ENCODE measurements at regions not wholly inside any gene's neighbourhood (a gene's known extent, or its start where the extent isn't known, plus 50 kb on each side); places are given as distances from the start of the nearest gene placed in this dataset.
A peak's percentile ranks its signal among the peaks of the same experiment; 100 is the strongest.

DNA sequence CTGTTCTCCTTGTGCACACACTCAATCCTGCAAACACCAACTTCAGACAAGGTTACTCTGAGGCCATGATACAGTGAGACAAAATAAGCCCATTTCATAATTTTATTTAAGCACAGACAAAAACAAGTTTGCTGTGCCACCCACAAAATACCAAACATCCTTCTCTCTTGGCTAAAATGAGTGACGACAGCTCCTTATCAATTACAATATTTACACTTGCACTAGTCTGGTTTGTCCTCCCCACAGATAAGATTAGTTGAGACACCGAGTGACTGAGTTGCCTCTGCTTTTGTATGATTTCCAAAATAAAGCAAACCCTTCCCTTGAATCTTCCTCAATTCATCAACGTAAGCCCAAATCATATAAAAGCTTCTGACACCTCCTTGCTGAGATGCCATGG lies 233.5 kb upstream of the ATP10A start:
- no peak overlapping the region for H3K4me3 ChIP-seq (ENCODE audit: low read depth, low read length)
- TF ChIP-seq, protein P1, sequence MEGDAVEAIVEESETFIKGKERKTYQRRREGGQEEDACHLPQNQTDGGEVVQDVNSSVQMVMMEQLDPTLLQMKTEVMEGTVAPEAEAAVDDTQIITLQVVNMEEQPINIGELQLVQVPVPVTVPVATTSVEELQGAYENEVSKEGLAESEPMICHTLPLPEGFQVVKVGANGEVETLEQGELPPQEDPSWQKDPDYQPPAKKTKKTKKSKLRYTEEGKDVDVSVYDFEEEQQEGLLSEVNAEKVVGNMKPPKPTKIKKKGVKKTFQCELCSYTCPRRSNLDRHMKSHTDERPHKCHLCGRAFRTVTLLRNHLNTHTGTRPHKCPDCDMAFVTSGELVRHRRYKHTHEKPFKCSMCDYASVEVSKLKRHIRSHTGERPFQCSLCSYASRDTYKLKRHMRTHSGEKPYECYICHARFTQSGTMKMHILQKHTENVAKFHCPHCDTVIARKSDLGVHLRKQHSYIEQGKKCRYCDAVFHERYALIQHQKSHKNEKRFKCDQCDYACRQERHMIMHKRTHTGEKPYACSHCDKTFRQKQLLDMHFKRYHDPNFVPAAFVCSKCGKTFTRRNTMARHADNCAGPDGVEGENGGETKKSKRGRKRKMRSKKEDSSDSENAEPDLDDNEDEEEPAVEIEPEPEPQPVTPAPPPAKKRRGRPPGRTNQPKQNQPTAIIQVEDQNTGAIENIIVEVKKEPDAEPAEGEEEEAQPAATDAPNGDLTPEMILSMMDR (IDR thresholded peaks at IDR 0.05; ENCODE audit: low read depth, low read length, missing control alignments): no peak
- DNase-seq (ENCODE audit: low read depth): no peak

DNA sequence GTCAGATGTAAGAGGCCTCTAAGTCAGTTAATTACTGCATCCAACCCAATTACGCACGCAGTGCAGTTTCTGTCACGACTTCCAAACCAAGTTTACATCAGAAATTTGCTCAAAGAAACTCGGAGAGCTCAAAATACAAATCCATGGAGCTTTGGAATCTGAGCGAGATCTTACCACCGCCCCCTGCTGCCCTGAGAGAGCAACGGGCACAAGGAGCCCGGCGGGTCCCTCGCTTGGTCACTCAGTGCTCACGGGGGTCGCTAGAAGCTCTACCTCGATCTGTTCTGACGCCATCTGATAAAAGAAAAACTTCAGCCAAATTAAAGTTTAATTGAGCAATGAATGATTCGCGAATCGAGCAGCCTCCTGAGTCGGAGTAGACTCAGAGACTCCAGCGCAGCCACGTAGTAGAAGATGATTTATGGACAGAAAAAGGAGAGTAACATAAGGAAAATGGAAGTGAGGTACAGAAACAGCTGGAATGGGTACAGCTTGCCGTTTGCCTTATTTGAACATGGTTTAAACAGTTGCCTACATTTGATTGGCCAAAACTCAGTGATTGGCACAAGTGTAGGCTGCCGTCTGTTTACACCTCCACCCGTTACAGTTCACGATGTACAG lies 232.7 kb upstream of the ATP10A start:
- H3K4me3 ChIP-seq (ENCODE audit: low read depth, low read length): no peak overlapping the region
- no peak for DNase-seq (ENCODE audit: low read depth)
- TF ChIP-seq, protein P1 (IDR thresholded peaks at IDR 0.05; ENCODE audit: low read depth, low read length, missing control alignments): peak; percentile 4

DNA sequence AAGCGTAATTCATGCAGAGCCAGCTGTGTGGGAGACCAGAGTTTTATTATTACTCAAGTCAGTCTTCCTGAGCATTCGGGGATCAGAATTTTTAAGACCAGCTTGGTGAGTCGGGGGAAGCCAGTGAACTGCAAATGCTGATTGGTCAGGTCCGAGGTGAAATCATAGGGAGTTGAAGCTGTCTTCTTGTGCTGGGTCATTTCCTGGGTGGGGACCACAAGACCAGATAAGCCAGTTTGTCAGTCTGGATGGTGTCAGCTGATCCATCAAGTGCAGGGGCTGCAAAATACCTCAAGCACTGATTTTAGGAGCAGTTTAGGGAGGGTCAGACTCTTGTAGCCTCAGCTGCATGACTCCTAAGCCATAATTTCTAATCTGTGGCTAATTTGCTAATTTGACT lies 228.1 kb upstream of the ATP10A start:
- no peak for DNase-seq (ENCODE audit: low read depth)
- no peak overlapping the region for H3K4me3 ChIP-seq (ENCODE audit: low read depth, low read length)
- TF ChIP-seq, protein P1 (IDR thresholded peaks at IDR 0.05; ENCODE audit: low read depth, low read length, missing control alignments): no peak

DNA sequence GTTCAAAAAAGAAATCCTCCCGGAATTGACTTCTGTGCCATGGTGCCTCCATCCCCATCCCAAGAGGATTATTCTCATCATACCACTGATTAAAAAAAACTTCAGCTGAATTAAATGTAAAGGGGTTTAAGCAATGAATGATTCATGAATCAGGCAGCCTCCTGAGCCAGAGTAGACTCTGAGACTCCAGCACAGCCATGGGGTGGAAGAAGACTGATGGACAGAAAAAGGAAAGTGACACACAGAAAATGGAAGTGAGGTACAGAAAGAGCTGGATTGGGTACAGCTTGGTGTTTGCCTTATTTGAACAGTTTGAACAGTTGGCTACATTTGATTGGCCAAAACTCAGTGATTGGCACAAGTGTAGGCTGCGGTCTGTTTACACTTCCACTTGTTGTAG lies 224.8 kb upstream of the ATP10A start:
- no peak for DNase-seq (ENCODE audit: low read depth)
- no peak overlapping the region for H3K4me3 ChIP-seq (ENCODE audit: low read depth, low read length)
- TF ChIP-seq, protein P1 (IDR thresholded peaks at IDR 0.05; ENCODE audit: low read depth, low read length, missing control alignments): no peak

DNA sequence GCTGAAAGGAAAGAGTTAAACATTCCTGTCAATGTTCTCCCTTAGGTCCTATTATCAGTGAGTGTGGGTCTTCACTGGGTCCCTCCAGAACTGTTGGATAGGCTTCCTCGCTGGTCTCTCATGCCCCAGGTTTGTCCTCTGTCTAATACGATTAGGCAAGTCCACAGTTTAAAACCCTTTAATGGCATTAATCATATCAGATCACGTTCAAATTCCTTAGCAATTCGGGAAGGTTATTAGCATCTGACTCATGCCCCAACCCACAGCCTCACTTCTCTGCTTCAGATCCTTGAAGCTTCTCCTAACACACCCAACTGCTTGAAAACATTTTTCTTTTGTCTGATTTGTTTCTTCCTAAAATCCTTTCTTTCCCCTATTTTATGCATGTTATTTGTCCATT lies 224.3 kb upstream of the ATP10A start:
- TF ChIP-seq, protein P1 (IDR thresholded peaks at IDR 0.05; ENCODE audit: low read depth, low read length, missing control alignments): no peak
- H3K4me3 ChIP-seq (ENCODE audit: low read depth, low read length): no peak overlapping the region
- no peak for DNase-seq (ENCODE audit: low read depth)

DNA sequence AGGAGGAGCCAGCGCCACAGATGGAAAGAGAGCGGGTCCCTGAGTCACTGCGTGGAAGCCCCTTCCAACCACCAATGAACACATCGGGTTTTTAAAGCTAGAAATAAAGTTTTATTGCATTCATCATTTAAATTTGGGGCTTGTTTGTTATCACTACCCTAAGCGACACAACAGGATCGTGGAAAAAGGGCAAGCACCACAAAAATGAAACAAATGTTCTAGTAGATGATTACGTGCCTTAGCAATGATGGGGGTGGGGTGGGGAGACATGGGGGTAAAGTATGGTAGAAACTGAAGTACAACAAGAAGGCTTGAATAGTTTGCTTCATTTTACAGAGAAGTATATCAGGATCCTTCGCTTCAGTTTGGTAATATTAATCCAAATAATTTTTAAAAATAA lies 221.6 kb upstream of the ATP10A start:
- H3K4me3 ChIP-seq (ENCODE audit: low read depth, low read length): no peak overlapping the region
- TF ChIP-seq, protein P1 (IDR thresholded peaks at IDR 0.05; ENCODE audit: low read depth, low read length, missing control alignments): no peak
- no peak for DNase-seq (ENCODE audit: low read depth)

DNA sequence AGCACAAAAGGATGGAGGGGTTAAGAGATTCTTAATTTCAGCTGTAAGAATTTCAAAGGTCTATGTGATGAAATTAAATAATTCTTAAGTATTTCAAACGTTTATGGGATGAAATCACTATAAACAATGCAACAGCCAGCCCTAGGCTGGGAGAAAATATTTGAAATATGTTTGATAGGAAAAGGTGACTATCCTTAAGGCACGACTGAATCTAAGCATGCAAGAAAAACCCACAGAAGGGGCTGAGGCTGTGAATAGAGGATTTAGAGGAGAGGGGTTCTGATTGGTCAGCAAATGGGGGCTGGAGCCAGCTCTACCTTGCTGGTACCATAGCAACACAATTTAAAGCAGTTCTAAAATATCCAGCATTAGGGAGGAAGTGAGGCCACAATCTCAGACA lies 220.8 kb upstream of the ATP10A start:
- TF ChIP-seq, protein P1 (IDR thresholded peaks at IDR 0.05; ENCODE audit: low read depth, low read length, missing control alignments): no peak
- DNase-seq (ENCODE audit: low read depth): no peak
- no peak overlapping the region for H3K4me3 ChIP-seq (ENCODE audit: low read depth, low read length)

All from GM12864 (cell line).